Uterus (tissue), 2 donors: ENCODE measurements at regions not wholly inside any gene's neighbourhood (a gene's known extent, or its start where the extent isn't known, plus 50 kb on each side); places are given as distances from the start of the nearest gene placed in this dataset.

Experiments used
- CTCF ChIP-seq, 4 experiments: fragments of 200-600 bp in 2 of 4; fragments of 450-650 bp in 2 of 4; sonication (generic) in 2 of 4; IDR thresholded peaks; one replicate each; pipeline ENCODE4 v1.5.1; 2016 to 2019; ENCODE audit warnings: antibody characterized with exemption in 4 of 4, mild to moderate bottlenecking in 2 of 4, moderate library complexity in 1 of 4
- POLR2A ChIP-seq, 2 donors: fragments of 450-650 bp; IDR thresholded peaks; one replicate each; pipeline ENCODE4 v1.6.1; 2016; ENCODE audit warnings: antibody characterized with exemption in 2 of 2, mild to moderate bottlenecking in 1 of 2, moderate library complexity in 1 of 2

- TF ChIP-seq CTCF (IDR thresholded peaks at IDR 0.05) (no peak), POLR2A (IDR thresholded peaks at IDR 0.05) (no peak)
These were observed 57.1 kb upstream of the MSH6 start for GRCh38 chr2:47725808-47726207.
